Smooth muscle cell (in vitro differentiated cells): ENCODE measurements at regions not wholly inside any gene's neighbourhood (a gene's known extent, or its start where the extent isn't known, plus 50 kb on each side); places are given as distances from the start of the nearest gene placed in this dataset.

ENCODE experiments used
- DNase-seq: peaks from one replicate; lab custom pipeline; 2025; ENCODE audit not compliant: unreplicated experiment; lab: John Stamatoyannopoulos, UW
- H2AFZ ChIP-seq: fragments of 200-600 bp; sonication (generic); 2 replicates; pipeline ENCODE4 v1.6.0; 2016; ENCODE audit warnings: antibody characterized with exemption, low read depth, mild to moderate bottlenecking
- H3F3A ChIP-seq: fragments of 200-600 bp; sonication (generic); 2 replicates; pipeline ENCODE4 v1.6.0; 2017; ENCODE audit warnings: antibody characterized with exemption, low read depth
- H3K27ac ChIP-seq: fragments of 200-600 bp; sonication (generic); 2 replicates; pipeline ENCODE4 v1.5.1; 2016; ENCODE audit warnings: low read depth, mild to moderate bottlenecking
- H3K27me3 ChIP-seq: fragments of 200-600 bp; sonication (generic); 2 replicates; pipeline ENCODE4 v1.6.1; 2016; ENCODE audit warnings: low read depth, mild to moderate bottlenecking
- H3K36me3 ChIP-seq: fragments of 200-600 bp; sonication (generic); 2 replicates; pipeline ENCODE4 v1.5.1; 2016; ENCODE audit warnings: low read depth
- H3K4me1 ChIP-seq: fragments of 200-600 bp; sonication (generic); 2 replicates; pipeline ENCODE4 v1.5.1; 2016; ENCODE audit warnings: low read depth
- H3K4me2 ChIP-seq: fragments of 200-600 bp; sonication (generic); 2 replicates; pipeline ENCODE4 v1.6.0; 2016; ENCODE audit warnings: mild to moderate bottlenecking
- H3K4me3 ChIP-seq: fragments of 200-600 bp; sonication (generic); 2 replicates; pipeline ENCODE4 v1.5.1; 2016; ENCODE audit warnings: mild to moderate bottlenecking
- H3K79me2 ChIP-seq: fragments of 200-600 bp; sonication (generic); 2 replicates; pipeline ENCODE4 v1.6.0; 2016; ENCODE audit warnings: low read depth, mild to moderate bottlenecking
- H3K9ac ChIP-seq: fragments of 200-600 bp; sonication (generic); 2 replicates; pipeline ENCODE4 v1.6.0; 2016; ENCODE audit warnings: low read depth
- H3K9me3 ChIP-seq: fragments of 200-600 bp; sonication (generic); replicated peaks from 2 replicates; pipeline ENCODE4 v1.5.1; 2016; ENCODE audit warnings: low read depth
- H4K20me1 ChIP-seq: fragments of 200-600 bp; sonication (generic); 2 replicates; pipeline ENCODE4 v1.6.0; 2016; ENCODE audit warnings: low read depth
- WGBS: methylation state at CpG from one replicate; pipeline ENCODE4 v1.1.7; 2016; ENCODE audit warnings: low lambda C conversion rate; 5-methylcytosine and 5-hydroxymethylcytosine counted together
- TF ChIP-seq, protein P1 (sequence below): fragments of 200-600 bp; sonication (generic); IDR thresholded peaks from 2 replicates; pipeline ENCODE4 v1.5.1; 2017; ENCODE audit warnings: borderline replicate concordance, mild to moderate bottlenecking, antibody characterized with exemption; ENCODE audit not compliant: insufficient read depth, poor library complexity, severe bottlenecking

DNA sequence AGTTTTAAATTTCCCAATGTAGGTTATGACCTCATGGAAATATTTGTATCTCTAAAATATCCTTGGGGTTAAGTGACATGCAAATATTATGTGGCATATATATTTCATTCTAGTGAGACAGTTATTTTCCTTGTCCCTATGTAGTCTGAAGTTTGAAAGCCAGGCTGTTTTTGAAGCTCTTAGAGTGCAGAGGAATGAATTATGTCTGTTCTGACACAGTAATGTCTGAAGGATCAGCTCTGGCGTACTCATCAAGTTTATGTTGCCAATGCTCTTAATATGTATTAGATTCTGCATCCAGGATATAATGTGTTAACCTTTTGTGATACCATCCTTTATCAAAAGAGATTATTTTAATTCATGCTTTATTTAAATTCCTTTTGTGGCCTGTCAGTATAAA, 355.8 kb downstream of the PCDH7 start:
- Histone ChIP-seq H3K4me2 (no peak overlapping the region), H3K27ac (no peak overlapping the region), H3K9ac (no peak overlapping the region), H3K36me3 (no peaks in the 10 kb centered on the region), H3K9me3 (no peaks in the 10 kb centered on the region), H3K79me2 (no peaks in the 10 kb centered on the region), H4K20me1 (no peaks in the 10 kb centered on the region), H2AFZ (no peak overlapping the region), H3F3A (no peaks in the 10 kb centered on the region), H3K4me3 (no peak overlapping the region), H3K27me3 (no peaks in the 10 kb centered on the region), H3K4me1 (no peaks in the 10 kb centered on the region)
- no peak for DNase-seq
- 0% methylated on average over 1 of the region's 1 CpG for WGBS
- TF ChIP-seq, protein P1, sequence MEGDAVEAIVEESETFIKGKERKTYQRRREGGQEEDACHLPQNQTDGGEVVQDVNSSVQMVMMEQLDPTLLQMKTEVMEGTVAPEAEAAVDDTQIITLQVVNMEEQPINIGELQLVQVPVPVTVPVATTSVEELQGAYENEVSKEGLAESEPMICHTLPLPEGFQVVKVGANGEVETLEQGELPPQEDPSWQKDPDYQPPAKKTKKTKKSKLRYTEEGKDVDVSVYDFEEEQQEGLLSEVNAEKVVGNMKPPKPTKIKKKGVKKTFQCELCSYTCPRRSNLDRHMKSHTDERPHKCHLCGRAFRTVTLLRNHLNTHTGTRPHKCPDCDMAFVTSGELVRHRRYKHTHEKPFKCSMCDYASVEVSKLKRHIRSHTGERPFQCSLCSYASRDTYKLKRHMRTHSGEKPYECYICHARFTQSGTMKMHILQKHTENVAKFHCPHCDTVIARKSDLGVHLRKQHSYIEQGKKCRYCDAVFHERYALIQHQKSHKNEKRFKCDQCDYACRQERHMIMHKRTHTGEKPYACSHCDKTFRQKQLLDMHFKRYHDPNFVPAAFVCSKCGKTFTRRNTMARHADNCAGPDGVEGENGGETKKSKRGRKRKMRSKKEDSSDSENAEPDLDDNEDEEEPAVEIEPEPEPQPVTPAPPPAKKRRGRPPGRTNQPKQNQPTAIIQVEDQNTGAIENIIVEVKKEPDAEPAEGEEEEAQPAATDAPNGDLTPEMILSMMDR, result no peak

DNA sequence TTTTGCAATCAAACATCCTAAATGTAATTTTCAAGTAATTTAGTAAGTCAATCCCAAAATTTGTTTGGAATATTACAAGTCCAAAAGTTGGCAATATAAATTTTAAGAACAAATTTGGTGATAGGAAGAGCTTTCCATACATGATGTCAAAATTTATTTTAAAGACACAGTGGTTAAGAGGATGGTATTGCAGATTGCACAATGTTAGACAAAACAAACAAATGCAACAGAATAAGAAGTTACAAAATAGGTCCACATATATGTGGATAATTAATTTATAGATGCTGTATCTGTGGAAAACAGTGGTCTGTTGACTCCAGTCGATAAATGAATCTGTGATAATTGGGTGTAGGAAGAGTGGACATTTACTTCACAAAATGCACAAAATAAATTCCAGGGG, 358.5 kb downstream of the PCDH7 start:
- Histone ChIP-seq H3F3A (peaks cover 3% of the 10 kb centered on the region), H3K9me3 (no peaks in the 10 kb centered on the region), H3K27me3 (no peaks in the 10 kb centered on the region), H3K4me2 (no peak overlapping the region), H2AFZ (no peak overlapping the region), H3K79me2 (no peaks in the 10 kb centered on the region), H3K9ac (no peak overlapping the region), H3K27ac (no peak overlapping the region), H3K4me1 (no peaks in the 10 kb centered on the region), H3K36me3 (no peaks in the 10 kb centered on the region), H3K4me3 (no peak overlapping the region), H4K20me1 (no peaks in the 10 kb centered on the region)
- 93% methylated on average over 1 of the region's 1 CpG for WGBS
- no peak for DNase-seq
- TF ChIP-seq, protein P1, result no peak

DNA sequence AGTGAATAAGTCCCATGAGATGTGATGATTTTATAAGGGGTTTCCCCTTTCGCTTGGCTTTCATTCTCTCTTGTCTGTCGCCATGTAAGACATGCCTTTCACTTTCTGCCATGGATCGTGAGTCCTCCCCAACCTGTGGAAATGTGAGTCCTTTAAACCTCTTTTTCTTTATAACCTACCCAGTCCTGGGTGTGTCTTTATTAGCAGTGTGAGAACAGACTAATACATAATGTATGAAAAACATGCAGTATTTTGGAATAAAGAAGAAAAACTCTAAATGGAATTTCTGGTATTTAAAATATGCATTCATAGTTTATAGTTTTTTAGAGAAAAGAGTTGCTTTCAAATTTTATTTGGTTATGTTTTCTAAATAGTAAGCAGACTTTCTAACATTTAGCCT, 360.7 kb downstream of the PCDH7 start:
- Histone ChIP-seq H3K79me2 (no peaks in the 10 kb centered on the region), H3K9me3 (no peaks in the 10 kb centered on the region), H4K20me1 (no peaks in the 10 kb centered on the region), H3K4me3 (no peak overlapping the region), H3K9ac (no peak overlapping the region), H3K36me3 (no peaks in the 10 kb centered on the region), H3K4me2 (no peak overlapping the region), H3K4me1 (peaks cover 11% of the 10 kb centered on the region), H2AFZ (no peak overlapping the region), H3K27me3 (no peaks in the 10 kb centered on the region), H3F3A (peaks cover 4% of the 10 kb centered on the region), H3K27ac (no peak overlapping the region)
- WGBS, result 98% methylated on average over 3 of the region's 3 CpGs
- no peak for DNase-seq
- TF ChIP-seq, protein P1, result no peak

DNA sequence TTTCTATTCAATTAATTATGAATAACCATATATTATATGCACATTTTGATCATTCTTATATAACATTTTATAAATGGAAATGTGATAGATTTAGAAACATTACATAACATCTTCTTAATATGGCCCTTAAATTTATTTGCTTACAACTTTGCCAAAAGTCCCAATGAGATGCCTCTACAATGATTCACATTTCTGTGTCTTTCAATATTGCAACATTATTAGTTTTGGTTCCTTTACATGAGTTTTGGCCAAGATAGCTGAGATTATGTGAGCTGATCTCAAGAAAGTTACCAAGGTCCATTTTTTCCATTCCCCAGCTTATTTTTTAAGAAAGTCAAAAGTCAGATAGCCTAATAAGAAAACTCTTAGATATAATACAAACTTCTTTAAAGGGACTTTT, 361.2 kb downstream of the PCDH7 start:
- Histone ChIP-seq H2AFZ (no peak overlapping the region), H3K9ac (no peak overlapping the region), H3K27me3 (no peaks in the 10 kb centered on the region), H3K27ac (no peak overlapping the region), H4K20me1 (no peaks in the 10 kb centered on the region), H3K9me3 (no peaks in the 10 kb centered on the region), H3K4me1 (peaks cover 13% of the 10 kb centered on the region), H3K4me3 (no peak overlapping the region), H3K4me2 (no peak overlapping the region), H3K79me2 (no peaks in the 10 kb centered on the region), H3F3A (peaks cover 4% of the 10 kb centered on the region), H3K36me3 (no peaks in the 10 kb centered on the region)
- DNase-seq, result no peak
- TF ChIP-seq, protein P1, result no peak
